DND-41 (cell line): ENCODE measurements at regions not wholly inside any gene's neighbourhood (a gene's known extent, or its start where the extent isn't known, plus 50 kb on each side); places are given as distances from the start of the nearest gene placed in this dataset.

Experiments used
- ATAC-seq: fragments of 200-7000 bp; cut with Tn5 transposase; 3 replicates; pipeline ENCODE4 v1.9.1; 2021; ENCODE audit warnings: low read depth; ENCODE audit not compliant: insufficient read depth
- DNase-seq: peaks from one replicate; pipeline ENCODE4 v3.0.0-alpha.2; 2020
- H2AFZ ChIP-seq: 2 replicates; pipeline ENCODE4 v1.6.0; 2012; ENCODE audit warnings: low read depth, low read length
- H3K27ac ChIP-seq: 2 replicates; pipeline ENCODE4 v1.5.1; 2012; ENCODE audit warnings: low read length, inconsistent platforms
- H3K27me3 ChIP-seq: fragments of 200-600 bp; sonication (generic); 2 replicates; pipeline ENCODE4 v1.6.0; 2012; ENCODE audit warnings: low read length, mild to moderate bottlenecking, inconsistent platforms; ENCODE audit not compliant: insufficient read depth, poor library complexity
- H3K36me3 ChIP-seq: 2 replicates; pipeline ENCODE4 v1.5.1; 2012; ENCODE audit warnings: low read length, inconsistent platforms; ENCODE audit not compliant: insufficient read depth
- H3K4me1 ChIP-seq: 2 replicates; pipeline ENCODE4 v1.5.1; 2012; ENCODE audit warnings: mild to moderate bottlenecking, low read length; ENCODE audit not compliant: insufficient read depth
- H3K4me2 ChIP-seq: 2 replicates; pipeline ENCODE4 v1.6.0; 2012; ENCODE audit warnings: mild to moderate bottlenecking, moderate library complexity, low read length, inconsistent platforms; ENCODE audit not compliant: insufficient read depth
- H3K4me3 ChIP-seq, 2 experiments: fragments of 200-600 bp in 1 of 2; shearing (Covaris generic) in 1 of 2; 2 replicates each; pipeline ENCODE4 v1.5.1; 2012 to 2016; ENCODE audit warnings: inconsistent platforms in 2 of 2, low read length in 2 of 2, mild to moderate bottlenecking in 2 of 2, low read depth in 1 of 2, moderate library complexity in 1 of 2
- H3K79me2 ChIP-seq: 2 replicates; pipeline ENCODE4 v1.6.0; 2012; ENCODE audit warnings: low read length, inconsistent platforms; ENCODE audit not compliant: insufficient read depth
- H3K9ac ChIP-seq: 2 replicates; pipeline ENCODE4 v1.6.0; 2012; ENCODE audit warnings: low read depth, mild to moderate bottlenecking, inconsistent platforms, low read length, moderate library complexity
- H3K9me3 ChIP-seq: 2 replicates; pipeline ENCODE4 v1.5.1; 2012; ENCODE audit warnings: low read length, moderate library complexity, mild to moderate bottlenecking, inconsistent platforms; ENCODE audit not compliant: insufficient read depth, severe bottlenecking
- H4K20me1 ChIP-seq: 2 replicates; pipeline ENCODE4 v1.6.0; 2012; ENCODE audit warnings: low read length; ENCODE audit not compliant: insufficient read depth
- EZH2 ChIP-seq: IDR thresholded peaks from 3 replicates; pipeline ENCODE4 v1.6.1; 2012; ENCODE audit warnings: borderline replicate concordance, low read depth, mild to moderate bottlenecking, moderate library complexity, low read length, inconsistent platforms; ENCODE audit not compliant: severe bottlenecking
- TF ChIP-seq, protein P1 (sequence below): IDR thresholded peaks from 2 replicates; pipeline ENCODE4 v1.5.1; 2012; ENCODE audit warnings: borderline replicate concordance, low read length, moderate library complexity, mild to moderate bottlenecking; ENCODE audit not compliant: poor library complexity, severe bottlenecking; ENCODE audit errors: extremely low read depth

DNA sequence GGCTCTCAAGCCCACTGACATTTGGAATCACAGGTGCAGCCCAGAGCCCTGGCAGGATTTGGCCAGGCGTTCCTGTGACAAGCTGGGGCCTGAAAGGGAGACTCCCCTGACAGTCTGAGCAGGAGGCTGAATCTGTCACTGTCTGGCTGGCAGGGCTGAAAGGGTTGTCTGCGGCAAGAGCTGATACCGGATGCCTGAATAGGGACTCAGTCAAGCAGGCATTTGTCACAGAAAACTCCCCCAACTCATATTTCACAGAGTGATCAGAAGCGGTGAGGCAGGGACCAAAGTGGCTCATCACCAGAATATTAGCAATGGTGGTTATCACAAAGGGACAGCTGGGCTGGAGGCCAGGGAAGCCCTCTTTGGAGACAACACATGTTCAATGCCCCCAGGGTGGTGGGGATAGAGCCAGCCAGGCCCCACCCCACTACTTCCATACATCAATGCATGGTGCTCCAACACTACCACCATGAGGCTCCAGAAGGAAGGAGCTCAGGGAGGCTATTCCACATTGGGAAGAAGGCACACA is 295.5 kb downstream of the DTWD2 start:
- DNase-seq: no peak
- no peaks in the 10 kb centered on the region for H3K9me3 ChIP-seq
- H2AFZ ChIP-seq: no peak overlapping the region
- H3K4me3 ChIP-seq: no peak overlapping the region
- no peaks in the 10 kb centered on the region for H3K4me1 ChIP-seq
- H3K27me3 ChIP-seq: no peaks in the 10 kb centered on the region
- H3K4me2 ChIP-seq: no peak overlapping the region
- ATAC-seq: no peak
- no peaks in the 10 kb centered on the region for H3K36me3 ChIP-seq
- TF ChIP-seq EZH2: no peak
- TF ChIP-seq, protein P1, sequence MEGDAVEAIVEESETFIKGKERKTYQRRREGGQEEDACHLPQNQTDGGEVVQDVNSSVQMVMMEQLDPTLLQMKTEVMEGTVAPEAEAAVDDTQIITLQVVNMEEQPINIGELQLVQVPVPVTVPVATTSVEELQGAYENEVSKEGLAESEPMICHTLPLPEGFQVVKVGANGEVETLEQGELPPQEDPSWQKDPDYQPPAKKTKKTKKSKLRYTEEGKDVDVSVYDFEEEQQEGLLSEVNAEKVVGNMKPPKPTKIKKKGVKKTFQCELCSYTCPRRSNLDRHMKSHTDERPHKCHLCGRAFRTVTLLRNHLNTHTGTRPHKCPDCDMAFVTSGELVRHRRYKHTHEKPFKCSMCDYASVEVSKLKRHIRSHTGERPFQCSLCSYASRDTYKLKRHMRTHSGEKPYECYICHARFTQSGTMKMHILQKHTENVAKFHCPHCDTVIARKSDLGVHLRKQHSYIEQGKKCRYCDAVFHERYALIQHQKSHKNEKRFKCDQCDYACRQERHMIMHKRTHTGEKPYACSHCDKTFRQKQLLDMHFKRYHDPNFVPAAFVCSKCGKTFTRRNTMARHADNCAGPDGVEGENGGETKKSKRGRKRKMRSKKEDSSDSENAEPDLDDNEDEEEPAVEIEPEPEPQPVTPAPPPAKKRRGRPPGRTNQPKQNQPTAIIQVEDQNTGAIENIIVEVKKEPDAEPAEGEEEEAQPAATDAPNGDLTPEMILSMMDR: no peak
- no peaks in the 10 kb centered on the region for H4K20me1 ChIP-seq
- H3K27ac ChIP-seq: no peak overlapping the region
- no peak overlapping the region for H3K9ac ChIP-seq
- H3K79me2 ChIP-seq: no peaks in the 10 kb centered on the region

DNA sequence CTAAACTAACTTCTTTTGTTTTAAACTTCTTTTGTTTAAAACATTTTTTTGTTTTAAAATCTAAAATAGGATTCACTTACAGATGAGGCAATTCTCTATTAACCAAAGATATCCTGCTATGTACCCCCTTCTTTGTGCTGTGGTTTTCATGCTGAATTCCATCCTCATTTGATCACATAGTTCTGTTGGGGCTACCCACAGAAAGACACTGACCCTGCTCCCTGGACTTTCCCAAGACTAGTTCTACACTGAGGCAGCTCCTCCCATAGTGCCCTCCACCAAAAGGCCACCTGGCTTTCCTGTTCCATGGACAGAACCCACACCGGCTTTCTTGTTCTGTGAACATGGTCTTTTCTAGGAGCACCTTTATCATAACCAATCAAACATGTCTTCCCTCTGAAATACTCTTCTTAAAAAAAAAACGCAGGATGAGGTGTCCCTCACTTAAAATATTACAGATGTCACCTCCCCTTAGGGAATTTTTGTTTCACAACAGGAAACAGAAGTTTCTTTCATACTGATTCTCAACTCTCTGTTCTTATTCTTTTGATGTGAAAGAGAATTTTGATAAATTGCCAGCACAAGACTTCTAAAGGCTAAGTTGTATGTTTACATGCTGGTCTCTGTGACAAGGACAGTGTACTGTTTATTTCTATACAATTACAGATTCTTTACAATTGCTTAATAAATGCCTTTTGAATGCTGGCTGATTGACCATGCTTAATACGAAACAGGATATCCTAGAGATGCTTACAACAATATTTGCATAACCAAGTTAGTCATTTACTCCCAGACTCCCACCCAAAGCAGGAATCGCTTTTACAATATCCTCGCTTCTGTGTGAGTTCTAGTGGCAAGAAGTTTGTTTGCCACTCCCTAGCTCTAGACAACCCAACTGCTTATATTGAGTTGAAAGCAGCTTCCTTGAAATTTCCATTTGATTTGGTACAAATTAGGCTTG is 300.4 kb downstream of the DTWD2 start:
- Histone ChIP-seq H3K27ac (no peak overlapping the region), H3K36me3 (no peaks in the 10 kb centered on the region), H4K20me1 (no peaks in the 10 kb centered on the region), H3K9ac (no peak overlapping the region), H3K4me2 (no peak overlapping the region), H3K27me3 (no peaks in the 10 kb centered on the region), H2AFZ (no peak overlapping the region), H3K79me2 (no peaks in the 10 kb centered on the region), H3K4me3 (no peak overlapping the region), H3K9me3 (no peaks in the 10 kb centered on the region), H3K4me1 (no peaks in the 10 kb centered on the region)
- ATAC-seq (no peak), DNase-seq (no peak)
- TF ChIP-seq, protein P1: no peak
- TF ChIP-seq EZH2: no peak

DNA sequence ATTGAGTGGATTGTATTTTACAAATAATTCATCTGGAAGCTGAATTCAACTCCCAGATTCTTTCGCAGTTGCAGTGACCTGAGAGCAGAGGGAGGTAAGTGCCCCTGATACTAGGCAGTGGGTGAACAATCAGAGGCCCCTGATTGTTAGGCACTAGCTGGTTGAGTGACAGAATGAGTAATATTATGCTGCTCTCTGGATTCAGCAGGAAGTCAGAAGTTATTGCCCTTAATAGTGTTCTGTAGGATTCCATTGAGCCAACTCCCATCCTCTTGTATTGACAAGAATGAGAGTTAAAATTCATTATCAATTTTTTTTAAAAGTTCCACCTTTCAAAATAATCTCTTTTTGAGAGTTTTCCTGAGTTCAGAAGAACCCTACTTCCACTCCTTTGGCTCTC is 301.2 kb downstream of the DTWD2 start:
- Histone ChIP-seq H3K4me3 (no peak overlapping the region), H3K4me1 (no peaks in the 10 kb centered on the region), H3K9me3 (no peaks in the 10 kb centered on the region), H4K20me1 (no peaks in the 10 kb centered on the region), H3K4me2 (no peak overlapping the region), H3K9ac (no peak overlapping the region), H3K36me3 (no peaks in the 10 kb centered on the region), H2AFZ (no peak overlapping the region), H3K79me2 (no peaks in the 10 kb centered on the region), H3K27me3 (no peaks in the 10 kb centered on the region), H3K27ac (no peak overlapping the region)
- TF ChIP-seq, protein P1: no peak
- no peak for TF ChIP-seq EZH2
- ATAC-seq: no peak
- DNase-seq: no peak
